WERI-Rb-1 (cell line): ENCODE measurements at regions not wholly inside any gene's neighbourhood (a gene's known extent, or its start where the extent isn't known, plus 50 kb on each side); places are given as distances from the start of the nearest gene placed in this dataset.
"Not testable (repeated sequence)": the region's sequence is repeated elsewhere in the genome, so short reads cannot be mapped to it uniquely, and the experiment has no call there.

Experiments used
- DNase-seq: peaks from one replicate; pipeline ENCODE4 v3.0.0-alpha.2; 2020
- H3K27ac ChIP-seq: fragments of 250-450 bp; sonication (Bioruptor Pico); 2 replicates; pipeline ENCODE4 v1.5.1; 2020; ENCODE audit warnings: mild to moderate bottlenecking, moderate library complexity
- H3K27me3 ChIP-seq: fragments of 250-450 bp; sonication (Bioruptor Pico); 2 replicates; pipeline ENCODE4 v1.5.1; 2021; ENCODE audit warnings: mild to moderate bottlenecking, low read depth, moderate library complexity; ENCODE audit not compliant: insufficient read depth, severe bottlenecking
- H3K36me3 ChIP-seq: fragments of 250-450 bp; sonication (Bioruptor Pico); 2 replicates; pipeline ENCODE4 v1.5.1; 2020; ENCODE audit warnings: mild to moderate bottlenecking, moderate library complexity
- H3K4me3 ChIP-seq: 2 replicates; pipeline ENCODE4 v1.5.1; 2011; ENCODE audit warnings: low read depth, mild to moderate bottlenecking, control low read depth, low read length
- H3K9me3 ChIP-seq: fragments of 250-450 bp; sonication (Bioruptor Pico); 2 replicates; pipeline ENCODE4 v1.5.1; 2021; ENCODE audit warnings: mild to moderate bottlenecking, moderate library complexity; ENCODE audit not compliant: severe bottlenecking
- CTCF ChIP-seq: IDR thresholded peaks from 2 replicates; pipeline ENCODE4 v1.5.1; 2011; ENCODE audit warnings: low read depth, mild to moderate bottlenecking, control low read depth, inconsistent platforms, low read length

DNA sequence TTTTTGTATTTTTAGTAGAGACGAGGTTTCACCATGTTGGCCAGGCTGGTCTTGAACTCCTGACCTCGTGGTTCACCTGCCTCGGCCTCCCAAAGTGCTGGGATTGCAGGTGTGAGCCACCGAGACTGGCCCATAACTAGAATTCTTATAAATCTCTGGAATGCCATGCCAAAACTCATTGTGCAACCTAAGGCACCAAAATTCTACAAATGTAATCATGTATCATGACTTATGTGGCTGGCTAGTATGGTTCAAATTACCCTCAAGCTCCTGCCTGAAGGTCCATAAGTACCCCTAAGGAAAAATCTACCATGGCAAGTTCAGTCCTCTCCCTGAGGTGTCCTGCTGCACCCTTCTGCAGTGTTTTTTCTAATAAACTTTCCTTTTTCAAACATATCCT is 63.8 kb upstream of the CSF1 start:
- Histone ChIP-seq H3K9me3 (no peaks in the 10 kb centered on the region), H3K4me3 (no peak overlapping the region), H3K27me3 (no peaks in the 10 kb centered on the region), H3K27ac (no peak overlapping the region), H3K36me3 (no peaks in the 10 kb centered on the region)
- no peak for DNase-seq
- TF ChIP-seq CTCF: no peak

DNA sequence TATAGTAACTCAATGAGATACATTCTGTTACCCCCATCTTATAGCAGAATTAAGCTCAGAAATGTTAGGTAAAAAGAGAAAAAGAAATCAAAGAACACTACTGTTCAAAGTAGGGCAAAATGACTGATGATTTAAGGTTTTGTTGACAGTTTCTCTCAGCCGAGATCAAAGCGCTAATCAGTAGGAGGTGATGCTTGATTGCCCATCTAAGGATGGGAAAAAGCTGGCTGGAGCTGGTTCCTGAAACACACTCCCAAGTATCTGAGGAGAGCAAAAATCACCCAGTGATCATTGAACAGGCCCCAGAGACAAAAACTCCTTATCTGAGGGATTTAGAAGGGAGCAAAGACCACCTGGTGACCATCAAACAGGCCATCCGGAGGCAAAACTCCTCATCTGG is 64.5 kb upstream of the CSF1 start:
- Histone ChIP-seq H3K27ac (no peak overlapping the region; the same call in 1 of the 2 replicates), H3K4me3 (no peak overlapping the region), H3K9me3 (no peaks in the 10 kb centered on the region), H3K27me3 (no peaks in the 10 kb centered on the region), H3K36me3 (no peaks in the 10 kb centered on the region)
- TF ChIP-seq CTCF: no peak
- DNase-seq: no peak

DNA sequence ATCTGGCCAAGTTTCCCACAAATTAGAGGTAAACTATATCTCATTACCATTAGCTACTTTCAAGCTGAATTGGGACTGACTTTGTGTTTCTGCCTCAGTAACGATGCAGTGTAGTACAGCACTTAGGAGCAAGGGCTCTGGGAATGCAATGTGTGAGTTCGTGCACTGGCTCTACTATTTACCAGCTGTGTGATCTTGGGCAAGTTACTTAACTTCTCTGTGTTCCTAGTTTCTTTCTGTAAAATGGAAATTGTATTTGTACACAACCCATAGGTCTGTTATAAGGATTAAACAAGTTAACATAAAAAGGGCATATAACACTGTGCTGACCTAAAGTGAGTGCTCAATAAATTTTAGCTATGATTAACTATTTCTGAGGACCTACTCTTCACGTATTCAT is 65.0 kb upstream of the CSF1 start:
- H3K36me3 ChIP-seq: no peaks in the 10 kb centered on the region
- H3K9me3 ChIP-seq: no peaks in the 10 kb centered on the region
- peak; percentile 35 for DNase-seq
- TF ChIP-seq CTCF: no peak
- H3K4me3 ChIP-seq: no peak overlapping the region
- H3K27me3 ChIP-seq: no peaks in the 10 kb centered on the region
- no peak overlapping the region; the same call in 1 of the 2 replicates for H3K27ac ChIP-seq

DNA sequence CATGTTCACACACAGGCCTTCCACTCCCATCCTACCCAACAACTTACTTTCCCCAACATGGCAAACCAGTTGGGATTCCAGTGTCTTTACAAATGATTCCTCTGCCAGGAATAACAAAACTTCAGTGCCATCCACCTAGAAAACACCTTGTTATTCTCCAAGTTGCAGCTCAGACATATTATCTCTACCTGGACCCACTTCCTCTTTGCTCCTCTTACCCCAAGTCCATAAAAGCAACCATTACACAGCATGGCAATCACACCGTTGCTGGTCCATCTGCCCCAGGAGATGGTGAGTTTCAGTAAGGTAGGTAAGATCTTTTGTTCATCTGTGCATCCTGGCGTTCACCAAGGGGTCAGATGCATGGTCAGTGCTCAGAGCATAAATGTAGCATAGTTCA is 66.0 kb upstream of the CSF1 start:
- no peak for TF ChIP-seq CTCF
- no peak for DNase-seq
- H3K27me3 ChIP-seq: no peaks in the 10 kb centered on the region
- H3K36me3 ChIP-seq: no peaks in the 10 kb centered on the region
- peak overlapping the region; percentile 58 for H3K27ac ChIP-seq
- no peak overlapping the region for H3K4me3 ChIP-seq
- H3K9me3 ChIP-seq: no peaks in the 10 kb centered on the region

DNA sequence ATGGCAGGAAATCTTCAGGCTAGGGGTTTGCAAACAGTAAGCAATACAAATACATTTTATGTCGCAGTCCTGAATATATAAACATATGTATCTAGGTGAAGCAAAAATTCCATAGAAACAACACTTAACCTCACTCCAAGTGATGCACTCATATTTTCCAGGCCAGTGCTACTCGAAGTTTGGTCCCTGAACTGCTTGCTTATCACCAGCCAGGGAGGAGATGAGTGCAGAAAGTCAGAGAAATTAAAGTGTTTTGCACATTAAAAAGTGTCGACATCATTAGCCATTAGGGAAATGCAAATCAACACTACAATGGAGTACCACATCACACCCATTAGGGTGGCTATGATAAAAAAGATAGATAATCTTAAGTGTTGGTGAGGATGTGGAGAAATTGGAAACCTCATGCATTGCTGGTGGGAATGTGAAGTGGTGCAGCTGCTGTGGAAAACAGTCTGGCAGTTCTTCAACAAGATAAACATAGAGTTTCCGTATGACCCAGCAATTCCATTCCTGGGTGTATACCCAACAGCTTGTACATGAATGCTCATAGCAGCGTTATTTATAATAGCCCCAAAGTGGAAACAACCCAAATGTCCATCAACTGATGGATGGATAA is 70.5 kb upstream of the CSF1 start:
- no peaks in the 10 kb centered on the region for H3K27me3 ChIP-seq
- H3K36me3 ChIP-seq: no peaks in the 10 kb centered on the region
- no peak overlapping the region for H3K27ac ChIP-seq

GRCh38 chr1:109839276-109839675 is 71.4 kb upstream of the CSF1 start:
- not testable (repeated sequence) for H3K27me3 ChIP-seq, H3K36me3 ChIP-seq, DNase-seq, H3K4me3 ChIP-seq, H3K27ac ChIP-seq, H3K9me3 ChIP-seq

More for the DNA sequence above, 70.5 kb upstream of the CSF1 start:
- H3K4me3 ChIP-seq: no peak overlapping the region
- no peak for DNase-seq
- peaks cover 4% of the 10 kb centered on the region for H3K9me3 ChIP-seq
- TF ChIP-seq CTCF: no peak
